GM18519 (cell line): ENCODE measurements at regions not wholly inside any gene's neighbourhood (a gene's known extent, or its start where the extent isn't known, plus 50 kb on each side); places are given as distances from the start of the nearest gene placed in this dataset.
"Not testable (repeated sequence)": the region's sequence is repeated elsewhere in the genome, so short reads cannot be mapped to it uniquely, and the experiment has no call there.

Experiments used
- ATAC-seq: cut with Tn5 transposase; IDR thresholded peaks from one replicate; pipeline ENCODE4 v1.9.1; 2021; ENCODE audit warnings: mild to moderate bottlenecking, moderate library complexity; ENCODE audit not compliant: unreplicated experiment, low FRiP score

GRCh38 chr6:72457738-72458137, 164.1 kb upstream of the KCNQ5 start:
- ATAC-seq = no peak

GRCh38 chr6:72458521-72458920, 163.3 kb upstream of the KCNQ5 start:
- ATAC-seq = no peak

- ATAC-seq = no peak
Measured at GRCh38 chr6:72461144-72461543, 160.7 kb upstream of the KCNQ5 start.

- no peak for ATAC-seq
Measured at GRCh38 chr6:72464246-72464645, 157.6 kb upstream of the KCNQ5 start.

GRCh38 chr6:72464791-72465691, 156.8 kb upstream of the KCNQ5 start:
- no peak for ATAC-seq

- no peak for ATAC-seq
Measured at GRCh38 chr6:72466471-72466870, 155.4 kb upstream of the KCNQ5 start.

- no peak for ATAC-seq
Measured at GRCh38 chr6:72466971-72467566, 154.8 kb upstream of the KCNQ5 start.

GRCh38 chr6:72469406-72469983, 152.4 kb upstream of the KCNQ5 start:
- ATAC-seq = not testable (repeated sequence)

- no peak for ATAC-seq
Measured at GRCh38 chr6:72476051-72476450, 145.8 kb upstream of the KCNQ5 start.

- ATAC-seq = no peak
Measured at GRCh38 chr6:72476646-72477045, 145.2 kb upstream of the KCNQ5 start.

- ATAC-seq = no peak
Measured at GRCh38 chr6:72495441-72495840, 126.4 kb upstream of the KCNQ5 start.

GRCh38 chr6:72497186-72497585, 124.7 kb upstream of the KCNQ5 start:
- no peak for ATAC-seq

- no peak for ATAC-seq
Measured at GRCh38 chr6:72500669-72501068, 121.2 kb upstream of the KCNQ5 start.

GRCh38 chr6:72504406-72504805, 117.5 kb upstream of the KCNQ5 start:
- no peak for ATAC-seq

- ATAC-seq = no peak
Measured at GRCh38 chr6:72505446-72505845, 116.4 kb upstream of the KCNQ5 start.

GRCh38 chr6:72519871-72520270, 102.0 kb upstream of the KCNQ5 start:
- ATAC-seq = no peak

GRCh38 chr6:72521684-72522083, 100.2 kb upstream of the KCNQ5 start:
- no peak for ATAC-seq

GRCh38 chr6:72522735-72523141, 99.1 kb upstream of the KCNQ5 start:
- ATAC-seq = peak; percentile 77

- no peak for ATAC-seq
Measured at GRCh38 chr6:72524011-72524645, 97.7 kb upstream of the KCNQ5 start.

GRCh38 chr6:72525821-72526510, 95.9 kb upstream of the KCNQ5 start:
- no peak for ATAC-seq

- ATAC-seq = no peak
Measured at GRCh38 chr6:72530152-72530551, 91.7 kb upstream of the KCNQ5 start.
